Frontal cortex (tissue), 3 donors: ENCODE measurements at regions not wholly inside any gene's neighbourhood (a gene's known extent, or its start where the extent isn't known, plus 50 kb on each side); places are given as distances from the start of the nearest gene placed in this dataset.

ENCODE experiments used
- DNase-seq, 2 donors: peaks; one replicate each; pipeline ENCODE4 v3.0.0; 2012; ENCODE audit warnings: low spot score in 2 of 2
- FAIRE-seq: peaks from 2 replicates; lab custom pipeline; 2012; peaks lifted over from hg19 to GRCh38; lab: Jason Lieb, UNC
- donor health status: control.
- donor health status: control.
- donor health status: control.

GRCh38 chr20:1813674-1814635, 81.3 kb upstream of the SIRPA start:
- FAIRE-seq (no peak), DNase-seq (no peak)

- DNase-seq, result no peak
- FAIRE-seq, result no peak
Measured at GRCh38 chr20:1813101-1813529, 82.1 kb upstream of the SIRPA start.

GRCh38 chr20:1811621-1812498, 83.3 kb upstream of the SIRPA start:
- no peak for DNase-seq
- FAIRE-seq, result no peak

- FAIRE-seq, result no peak
- DNase-seq, result no peak
Measured at GRCh38 chr20:1810926-1811620, 84.1 kb upstream of the SIRPA start.

- FAIRE-seq, result no peak
- no peak for DNase-seq
Measured at GRCh38 chr20:1810572-1810925, 84.7 kb upstream of the SIRPA start.

- DNase-seq, result no peak
- no peak for FAIRE-seq
Measured at GRCh38 chr20:1809611-1810510, 85.3 kb upstream of the SIRPA start.

- FAIRE-seq (no peak), DNase-seq (no peak)
Measured at GRCh38 chr20:1809131-1809572, 86.1 kb upstream of the SIRPA start.

- no peak for DNase-seq
- no peak for FAIRE-seq
Measured at GRCh38 chr20:1808101-1808500, 87.1 kb upstream of the SIRPA start.

- DNase-seq (no peak), FAIRE-seq (no peak)
Measured at GRCh38 chr20:1807394-1807793, 87.8 kb upstream of the SIRPA start.

GRCh38 chr20:1806456-1806855, 88.8 kb upstream of the SIRPA start:
- FAIRE-seq, result no peak
- DNase-seq, result no peak

GRCh38 chr20:1805816-1806215, 89.4 kb upstream of the SIRPA start:
- FAIRE-seq (no peak), DNase-seq (no peak)

GRCh38 chr20:1805161-1805581, 90.0 kb upstream of the SIRPA start:
- DNase-seq, result no peak
- no peak for FAIRE-seq

GRCh38 chr20:1804554-1804956, 90.7 kb upstream of the SIRPA start:
- DNase-seq, result no peak
- FAIRE-seq, result no peak

- no peak for DNase-seq
- no peak for FAIRE-seq
Measured at GRCh38 chr20:1803932-1804501, 91.2 kb upstream of the SIRPA start.

GRCh38 chr20:1803061-1803931, 91.9 kb upstream of the SIRPA start:
- FAIRE-seq (no peak), DNase-seq (peak; percentile 49 to 65)

GRCh38 chr20:1802385-1803060, 92.7 kb upstream of the SIRPA start:
- peak; percentile 81 to 84 for DNase-seq
- no peak for FAIRE-seq

GRCh38 chr20:1801929-1802306, 93.3 kb upstream of the SIRPA start:
- no peak for DNase-seq

More at GRCh38 chr20:1801929-1802306, 93.3 kb upstream of the SIRPA start:
- FAIRE-seq, result no peak
